Smooth muscle cell (in vitro differentiated cells): ENCODE measurements at regions not wholly inside any gene's neighbourhood (a gene's known extent, or its start where the extent isn't known, plus 50 kb on each side); places are given as distances from the start of the nearest gene placed in this dataset.

Source experiments
- DNase-seq: peaks from one replicate; lab custom pipeline; 2025; ENCODE audit not compliant: unreplicated experiment; lab: John Stamatoyannopoulos, UW
- H2AFZ ChIP-seq: fragments of 200-600 bp; sonication (generic); 2 replicates; pipeline ENCODE4 v1.6.0; 2016; ENCODE audit warnings: antibody characterized with exemption, low read depth, mild to moderate bottlenecking
- H3F3A ChIP-seq: fragments of 200-600 bp; sonication (generic); 2 replicates; pipeline ENCODE4 v1.6.0; 2017; ENCODE audit warnings: antibody characterized with exemption, low read depth
- H3K27ac ChIP-seq: fragments of 200-600 bp; sonication (generic); 2 replicates; pipeline ENCODE4 v1.5.1; 2016; ENCODE audit warnings: low read depth, mild to moderate bottlenecking
- H3K27me3 ChIP-seq: fragments of 200-600 bp; sonication (generic); 2 replicates; pipeline ENCODE4 v1.6.1; 2016; ENCODE audit warnings: low read depth, mild to moderate bottlenecking
- H3K36me3 ChIP-seq: fragments of 200-600 bp; sonication (generic); 2 replicates; pipeline ENCODE4 v1.5.1; 2016; ENCODE audit warnings: low read depth
- H3K4me1 ChIP-seq: fragments of 200-600 bp; sonication (generic); 2 replicates; pipeline ENCODE4 v1.5.1; 2016; ENCODE audit warnings: low read depth
- H3K4me2 ChIP-seq: fragments of 200-600 bp; sonication (generic); 2 replicates; pipeline ENCODE4 v1.6.0; 2016; ENCODE audit warnings: mild to moderate bottlenecking
- H3K4me3 ChIP-seq: fragments of 200-600 bp; sonication (generic); 2 replicates; pipeline ENCODE4 v1.5.1; 2016; ENCODE audit warnings: mild to moderate bottlenecking
- H3K79me2 ChIP-seq: fragments of 200-600 bp; sonication (generic); 2 replicates; pipeline ENCODE4 v1.6.0; 2016; ENCODE audit warnings: low read depth, mild to moderate bottlenecking
- H3K9ac ChIP-seq: fragments of 200-600 bp; sonication (generic); 2 replicates; pipeline ENCODE4 v1.6.0; 2016; ENCODE audit warnings: low read depth
- H3K9me3 ChIP-seq: fragments of 200-600 bp; sonication (generic); replicated peaks from 2 replicates; pipeline ENCODE4 v1.5.1; 2016; ENCODE audit warnings: low read depth
- H4K20me1 ChIP-seq: fragments of 200-600 bp; sonication (generic); 2 replicates; pipeline ENCODE4 v1.6.0; 2016; ENCODE audit warnings: low read depth
- CTCF ChIP-seq: fragments of 200-600 bp; sonication (generic); IDR thresholded peaks from 2 replicates; pipeline ENCODE4 v1.5.1; 2017; ENCODE audit warnings: borderline replicate concordance, mild to moderate bottlenecking, antibody characterized with exemption; ENCODE audit not compliant: insufficient read depth, poor library complexity, severe bottlenecking
- WGBS: methylation state at CpG from one replicate; pipeline ENCODE4 v1.1.7; 2016; ENCODE audit warnings: low lambda C conversion rate; 5-methylcytosine and 5-hydroxymethylcytosine counted together

- Histone ChIP-seq H3K4me1 (peaks cover 10% of the 10 kb centered on the region), H4K20me1 (no peaks in the 10 kb centered on the region), H3K79me2 (no peaks in the 10 kb centered on the region), H3K4me3 (no peak overlapping the region), H3K4me2 (no peak overlapping the region), H3K27me3 (no peaks in the 10 kb centered on the region), H2AFZ (no peak overlapping the region), H3K9me3 (no peaks in the 10 kb centered on the region), H3K27ac (no peak overlapping the region), H3F3A (no peaks in the 10 kb centered on the region), H3K9ac (no peak overlapping the region), H3K36me3 (no peaks in the 10 kb centered on the region)
- 75% methylated on average over 3 of the region's 3 CpGs for WGBS
- no peak for TF ChIP-seq CTCF
- no peak for DNase-seq
These were observed 419.2 kb downstream of the EPM2A start for GRCh38 chr6:145315982-145316600.

GRCh38 chr6:145318952-145319351, 416.4 kb downstream of the EPM2A start:
- no peak for DNase-seq
- no peaks in the 10 kb centered on the region for H3K27me3 ChIP-seq
- TF ChIP-seq CTCF = no peak

GRCh38 chr6:145319605-145320004, 415.7 kb downstream of the EPM2A start:
- H3K9me3 ChIP-seq = no peaks in the 10 kb centered on the region
- no peak overlapping the region for H3K4me2 ChIP-seq
- TF ChIP-seq CTCF = no peak
- WGBS = 94% methylated on average over 2 of the region's 2 CpGs
- H3K79me2 ChIP-seq = no peaks in the 10 kb centered on the region
- no peaks in the 10 kb centered on the region for H3F3A ChIP-seq
- H2AFZ ChIP-seq = no peak overlapping the region
- H3K9ac ChIP-seq = no peak overlapping the region
- no peaks in the 10 kb centered on the region for H3K27me3 ChIP-seq
- no peaks in the 10 kb centered on the region for H3K36me3 ChIP-seq
- no peak for DNase-seq
- H4K20me1 ChIP-seq = no peaks in the 10 kb centered on the region
- H3K4me1 ChIP-seq = peaks cover 4% of the 10 kb centered on the region
- H3K4me3 ChIP-seq = no peak overlapping the region
- no peak overlapping the region for H3K27ac ChIP-seq

More at GRCh38 chr6:145318952-145319351, 416.4 kb downstream of the EPM2A start:
- H3K4me1 ChIP-seq = peaks cover 4% of the 10 kb centered on the region
- H3K4me3 ChIP-seq = no peak overlapping the region
- H3F3A ChIP-seq = no peaks in the 10 kb centered on the region
- no peaks in the 10 kb centered on the region for H3K79me2 ChIP-seq
- no peak overlapping the region for H3K9ac ChIP-seq
- H2AFZ ChIP-seq = no peak overlapping the region
- H3K27ac ChIP-seq = no peak overlapping the region
- no peaks in the 10 kb centered on the region for H4K20me1 ChIP-seq
- H3K4me2 ChIP-seq = no peak overlapping the region
- no peaks in the 10 kb centered on the region for H3K9me3 ChIP-seq
- H3K36me3 ChIP-seq = no peaks in the 10 kb centered on the region

- H2AFZ ChIP-seq = no peak overlapping the region
- H3K36me3 ChIP-seq = no peaks in the 10 kb centered on the region
- no peaks in the 10 kb centered on the region for H4K20me1 ChIP-seq
- no peak for TF ChIP-seq CTCF
- H3K27me3 ChIP-seq = no peaks in the 10 kb centered on the region
- H3K27ac ChIP-seq = no peak overlapping the region
- no peaks in the 10 kb centered on the region for H3K9me3 ChIP-seq
- no peaks in the 10 kb centered on the region for H3K79me2 ChIP-seq
- no peak overlapping the region for H3K4me3 ChIP-seq
- H3K4me1 ChIP-seq = peaks cover 4% of the 10 kb centered on the region
- H3K9ac ChIP-seq = no peak overlapping the region
- WGBS = 60% methylated on average over 1 of the region's 1 CpG
- no peaks in the 10 kb centered on the region for H3F3A ChIP-seq
- no peak for DNase-seq
- peak overlapping the region; percentile 43 for H3K4me2 ChIP-seq
These were observed 411.7 kb downstream of the EPM2A start for GRCh38 chr6:145323646-145324045.
